SU-DHL-6 (cell line): ENCODE measurements at regions not wholly inside any gene's neighbourhood (a gene's known extent, or its start where the extent isn't known, plus 50 kb on each side); places are given as distances from the start of the nearest gene placed in this dataset.

Source experiments
- EZH2phosphoT487 ChIP-seq: fragments of 200-600 bp; sonication (generic), shearing (Covaris generic); conservative IDR thresholded peaks from 2 replicates; pipeline ENCODE4 v1.6.1; 2018; ENCODE audit warnings: mild to moderate bottlenecking, antibody characterized with exemption, low read length, moderate library complexity, mixed read lengths
- TF ChIP-seq, protein P1 (sequence below): fragments of 200-600 bp; sonication (generic); IDR thresholded peaks from one replicate; pipeline ENCODE4 v1.5.1; 2017; ENCODE audit warnings: antibody characterized with exemption, mild to moderate bottlenecking, low read length, moderate library complexity; ENCODE audit not compliant: insufficient read depth, poor library complexity, severe bottlenecking

DNA sequence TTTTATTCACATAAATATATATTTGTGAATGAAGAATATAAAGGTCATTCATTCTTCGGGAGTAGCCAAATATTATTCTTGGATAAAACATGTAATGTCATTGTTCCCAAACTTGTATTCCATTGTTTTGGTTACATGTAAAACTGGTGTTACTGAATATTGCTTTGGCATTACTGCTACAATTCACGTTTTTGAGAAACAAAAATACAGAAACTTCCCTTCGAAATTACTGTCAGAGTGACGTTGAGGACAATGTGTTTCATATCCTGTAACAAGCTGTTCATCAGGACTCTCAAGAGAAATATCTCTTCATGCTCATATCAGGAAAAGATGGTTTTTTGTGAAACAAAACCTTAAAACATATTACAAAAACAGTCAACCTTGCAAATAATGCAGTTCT is 258.9 kb upstream of the DDX53 start:
- TF ChIP-seq EZH2phosphoT487, result no peak
- TF ChIP-seq, protein P1, sequence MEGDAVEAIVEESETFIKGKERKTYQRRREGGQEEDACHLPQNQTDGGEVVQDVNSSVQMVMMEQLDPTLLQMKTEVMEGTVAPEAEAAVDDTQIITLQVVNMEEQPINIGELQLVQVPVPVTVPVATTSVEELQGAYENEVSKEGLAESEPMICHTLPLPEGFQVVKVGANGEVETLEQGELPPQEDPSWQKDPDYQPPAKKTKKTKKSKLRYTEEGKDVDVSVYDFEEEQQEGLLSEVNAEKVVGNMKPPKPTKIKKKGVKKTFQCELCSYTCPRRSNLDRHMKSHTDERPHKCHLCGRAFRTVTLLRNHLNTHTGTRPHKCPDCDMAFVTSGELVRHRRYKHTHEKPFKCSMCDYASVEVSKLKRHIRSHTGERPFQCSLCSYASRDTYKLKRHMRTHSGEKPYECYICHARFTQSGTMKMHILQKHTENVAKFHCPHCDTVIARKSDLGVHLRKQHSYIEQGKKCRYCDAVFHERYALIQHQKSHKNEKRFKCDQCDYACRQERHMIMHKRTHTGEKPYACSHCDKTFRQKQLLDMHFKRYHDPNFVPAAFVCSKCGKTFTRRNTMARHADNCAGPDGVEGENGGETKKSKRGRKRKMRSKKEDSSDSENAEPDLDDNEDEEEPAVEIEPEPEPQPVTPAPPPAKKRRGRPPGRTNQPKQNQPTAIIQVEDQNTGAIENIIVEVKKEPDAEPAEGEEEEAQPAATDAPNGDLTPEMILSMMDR, result no peak
